OCI-LY1 (cell line): ENCODE measurements at regions not wholly inside any gene's neighbourhood (a gene's known extent, or its start where the extent isn't known, plus 50 kb on each side); places are given as distances from the start of the nearest gene placed in this dataset.

Experiments
- H2AFZ ChIP-seq: fragments of 200-600 bp; sonication (generic), shearing (Covaris generic); 2 replicates; pipeline ENCODE4 v1.6.0; 2014; ENCODE audit warnings: antibody characterized with exemption, mild to moderate bottlenecking, low read length
- H3F3A ChIP-seq: fragments of 200-600 bp; sonication (generic), shearing (Covaris generic); 2 replicates; pipeline ENCODE4 v1.6.0; 2014; ENCODE audit warnings: mild to moderate bottlenecking, antibody characterized with exemption, low read length, moderate library complexity; ENCODE audit not compliant: insufficient read depth
- H3K27ac ChIP-seq: fragments of 200-600 bp; sonication (generic); 2 replicates; pipeline ENCODE4 v1.5.1; 2014; ENCODE audit warnings: low read length, mixed run types, mild to moderate bottlenecking, low read depth; ENCODE audit not compliant: poor library complexity, severe bottlenecking
- H3K27me3 ChIP-seq: fragments of 200-600 bp; sonication (generic); 2 replicates; pipeline ENCODE4 v1.6.0; 2014; ENCODE audit warnings: antibody characterized with exemption, mild to moderate bottlenecking, low read length, moderate library complexity; ENCODE audit not compliant: insufficient read depth
- H3K36me3 ChIP-seq: fragments of 200-600 bp; sonication (generic); 2 replicates; pipeline ENCODE4 v1.6.1; 2014; ENCODE audit warnings: mild to moderate bottlenecking, antibody characterized with exemption, low read length, moderate library complexity, mixed read lengths; ENCODE audit not compliant: insufficient read depth
- H3K4me1 ChIP-seq: fragments of 200-600 bp; sonication (generic); 2 replicates; pipeline ENCODE4 v1.5.1; 2014; ENCODE audit warnings: mild to moderate bottlenecking, low read length, moderate library complexity; ENCODE audit not compliant: insufficient read depth, severe bottlenecking
- H3K4me2 ChIP-seq: fragments of 200-600 bp; sonication (generic), shearing (Covaris generic); 2 replicates; pipeline ENCODE4 v1.6.1; 2014; ENCODE audit warnings: low read length
- H3K4me3 ChIP-seq: fragments of 200-600 bp; sonication (generic); 2 replicates; pipeline ENCODE4 v1.5.1; 2014; ENCODE audit warnings: low read length, low read depth, mild to moderate bottlenecking, mixed read lengths; ENCODE audit not compliant: poor library complexity, severe bottlenecking
- H3K79me2 ChIP-seq: fragments of 200-600 bp; shearing (Covaris generic); 2 replicates; pipeline ENCODE4 v1.6.1; 2016; ENCODE audit warnings: mixed run types, low read length, mixed read lengths; ENCODE audit not compliant: insufficient read depth
- H3K9ac ChIP-seq: fragments of 200-600 bp; sonication (generic), shearing (Covaris generic); 2 replicates; pipeline ENCODE4 v1.6.1; 2014; ENCODE audit warnings: mild to moderate bottlenecking, low read length, mixed read lengths
- H3K9me2 ChIP-seq: fragments of 200-600 bp; sonication (generic), shearing (Covaris generic); 2 replicates; pipeline ENCODE4 v1.6.1; 2014; ENCODE audit warnings: low read depth, mild to moderate bottlenecking, low read length, mixed read lengths
- H3K9me3 ChIP-seq: fragments of 200-600 bp; shearing (Covaris generic); 2 replicates; pipeline ENCODE4 v1.6.1; 2014; ENCODE audit warnings: low read length, mixed read lengths
- H4K20me1 ChIP-seq: fragments of 200-600 bp; sonication (generic), shearing (Covaris generic); 2 replicates; pipeline ENCODE4 v1.6.0; 2016; ENCODE audit warnings: mild to moderate bottlenecking, low read length; ENCODE audit not compliant: insufficient read depth
- EZH2 ChIP-seq: fragments of 200-600 bp; sonication (generic), shearing (Covaris generic); IDR thresholded peaks from 2 replicates; pipeline ENCODE4 v1.8.0; 2017; ENCODE audit warnings: borderline replicate concordance, mixed run types, mild to moderate bottlenecking, antibody characterized with exemption, low read length, moderate library complexity, mixed read lengths
- TF ChIP-seq, protein P1 (sequence below): fragments of 200-600 bp; sonication (generic), shearing (Covaris generic); IDR thresholded peaks from 2 replicates; pipeline ENCODE4 v1.5.1; 2017; ENCODE audit warnings: mild to moderate bottlenecking, antibody characterized with exemption, low read length, moderate library complexity, mixed read lengths

DNA sequence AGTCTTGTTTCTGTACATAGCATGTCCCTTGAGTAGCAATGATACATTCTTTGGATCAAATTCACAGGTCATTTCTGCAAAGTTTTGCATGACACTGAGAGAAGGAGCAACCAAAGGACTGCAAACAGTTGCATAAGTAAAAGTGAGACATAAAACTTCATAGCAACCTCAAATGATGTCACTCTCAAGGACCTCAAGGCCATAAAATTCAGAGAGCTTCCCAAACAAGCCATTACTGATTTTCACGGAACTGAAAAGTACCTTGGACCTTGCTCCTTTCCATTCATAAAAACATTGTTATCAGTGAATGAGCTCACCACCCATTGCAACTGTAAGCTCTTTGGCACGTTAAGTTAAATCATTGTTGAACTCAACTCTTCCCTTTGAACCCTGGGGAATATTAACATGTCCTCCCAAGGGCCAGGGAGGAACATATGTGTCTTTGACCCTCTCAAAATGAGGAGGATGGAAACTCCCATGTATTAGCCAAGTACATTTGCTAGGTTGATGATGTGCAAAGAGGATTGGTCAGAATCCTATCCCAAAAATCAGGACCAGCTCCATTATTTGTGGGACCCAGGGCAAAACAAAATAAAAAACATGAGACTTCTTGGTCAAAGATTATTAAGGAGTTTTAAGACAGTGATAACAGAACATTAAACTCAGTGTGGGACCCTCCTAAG lies 275.0 kb upstream of the DYNLRB2 start:
- no peaks in the 10 kb centered on the region for H3K27me3 ChIP-seq
- H3K9me3 ChIP-seq = no peaks in the 10 kb centered on the region
- no peaks in the 10 kb centered on the region for H3F3A ChIP-seq
- no peaks in the 10 kb centered on the region for H3K36me3 ChIP-seq
- no peaks in the 10 kb centered on the region for H3K4me1 ChIP-seq
- no peak overlapping the region for H3K4me2 ChIP-seq
- H3K4me3 ChIP-seq = no peak overlapping the region
- no peak overlapping the region for H2AFZ ChIP-seq
- no peaks in the 10 kb centered on the region for H3K9me2 ChIP-seq
- no peaks in the 10 kb centered on the region; the same call in 1 of the 2 replicates for H3K79me2 ChIP-seq
- no peak overlapping the region for H3K27ac ChIP-seq
- H4K20me1 ChIP-seq = no peaks in the 10 kb centered on the region
- H3K9ac ChIP-seq = no peak overlapping the region
- no peak for TF ChIP-seq EZH2
- TF ChIP-seq, protein P1, sequence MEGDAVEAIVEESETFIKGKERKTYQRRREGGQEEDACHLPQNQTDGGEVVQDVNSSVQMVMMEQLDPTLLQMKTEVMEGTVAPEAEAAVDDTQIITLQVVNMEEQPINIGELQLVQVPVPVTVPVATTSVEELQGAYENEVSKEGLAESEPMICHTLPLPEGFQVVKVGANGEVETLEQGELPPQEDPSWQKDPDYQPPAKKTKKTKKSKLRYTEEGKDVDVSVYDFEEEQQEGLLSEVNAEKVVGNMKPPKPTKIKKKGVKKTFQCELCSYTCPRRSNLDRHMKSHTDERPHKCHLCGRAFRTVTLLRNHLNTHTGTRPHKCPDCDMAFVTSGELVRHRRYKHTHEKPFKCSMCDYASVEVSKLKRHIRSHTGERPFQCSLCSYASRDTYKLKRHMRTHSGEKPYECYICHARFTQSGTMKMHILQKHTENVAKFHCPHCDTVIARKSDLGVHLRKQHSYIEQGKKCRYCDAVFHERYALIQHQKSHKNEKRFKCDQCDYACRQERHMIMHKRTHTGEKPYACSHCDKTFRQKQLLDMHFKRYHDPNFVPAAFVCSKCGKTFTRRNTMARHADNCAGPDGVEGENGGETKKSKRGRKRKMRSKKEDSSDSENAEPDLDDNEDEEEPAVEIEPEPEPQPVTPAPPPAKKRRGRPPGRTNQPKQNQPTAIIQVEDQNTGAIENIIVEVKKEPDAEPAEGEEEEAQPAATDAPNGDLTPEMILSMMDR = no peak

DNA sequence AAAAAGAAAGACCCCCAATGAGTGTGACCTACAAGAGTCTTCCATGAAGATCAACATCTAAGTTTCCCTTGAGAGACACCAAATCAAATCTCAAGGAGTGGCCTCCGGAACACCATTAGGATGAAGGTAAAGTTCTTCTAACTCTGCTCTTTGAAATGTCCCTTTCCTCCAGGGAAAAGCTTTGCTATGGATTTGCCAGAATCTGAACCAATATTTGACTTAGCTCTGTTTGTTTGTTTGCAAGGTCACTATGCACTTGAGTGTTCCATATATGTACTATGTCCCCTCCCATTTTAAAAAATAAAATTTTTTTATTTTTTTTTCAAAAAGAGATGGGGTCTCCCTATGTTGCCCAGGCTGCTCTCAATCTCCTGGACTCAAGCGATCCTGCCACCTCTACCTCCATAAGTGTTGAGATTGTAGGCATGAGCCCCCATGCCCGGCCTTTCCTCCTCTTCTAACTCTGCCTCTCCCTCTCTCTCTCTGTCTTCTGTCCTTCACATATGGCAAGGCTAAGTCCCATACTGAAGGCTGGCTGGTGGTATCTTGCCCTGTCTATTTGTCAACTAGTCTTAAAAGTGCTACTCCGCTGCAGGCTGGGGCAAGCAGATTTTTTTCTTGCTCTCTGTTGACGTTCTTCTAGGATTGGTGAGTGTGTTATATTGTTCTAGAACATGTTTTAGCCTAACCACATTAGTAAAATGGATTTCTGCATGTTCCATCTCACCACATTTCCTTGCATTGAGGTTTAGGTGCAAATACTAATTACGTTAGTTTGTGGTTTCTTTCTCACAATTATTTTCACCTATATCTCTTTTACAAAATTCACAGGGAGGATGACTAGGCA lies 276.7 kb upstream of the DYNLRB2 start:
- no peak for TF ChIP-seq EZH2
- TF ChIP-seq, protein P1 = no peak

GRCh38 chr16:80263181-80263823 lies 277.5 kb upstream of the DYNLRB2 start:
- Histone ChIP-seq H2AFZ (no peak overlapping the region), H3K27ac (no peak overlapping the region), H3K27me3 (no peaks in the 10 kb centered on the region), H3K4me1 (no peaks in the 10 kb centered on the region), H3K4me3 (no peak overlapping the region), H3K79me2 (no peaks in the 10 kb centered on the region; the same call in 1 of the 2 replicates), H3K9me2 (no peaks in the 10 kb centered on the region), H3K9me3 (no peaks in the 10 kb centered on the region), H3K9ac (no peak overlapping the region), H4K20me1 (no peaks in the 10 kb centered on the region), H3F3A (no peaks in the 10 kb centered on the region), H3K36me3 (no peaks in the 10 kb centered on the region), H3K4me2 (no peak overlapping the region)
- TF ChIP-seq EZH2 = no peak
- TF ChIP-seq, protein P1 = no peak

More for the DNA sequence above, 276.7 kb upstream of the DYNLRB2 start:
- H3K4me2 ChIP-seq = no peak overlapping the region
- H4K20me1 ChIP-seq = no peaks in the 10 kb centered on the region
- no peak overlapping the region for H3K27ac ChIP-seq
- H3K4me3 ChIP-seq = no peak overlapping the region
- no peaks in the 10 kb centered on the region for H3K4me1 ChIP-seq
- no peaks in the 10 kb centered on the region; the same call in 1 of the 2 replicates for H3K79me2 ChIP-seq
- no peak overlapping the region for H3K9ac ChIP-seq
- H2AFZ ChIP-seq = no peak overlapping the region
- no peaks in the 10 kb centered on the region for H3K36me3 ChIP-seq
- no peaks in the 10 kb centered on the region for H3K27me3 ChIP-seq
- H3K9me2 ChIP-seq = no peaks in the 10 kb centered on the region
- H3K9me3 ChIP-seq = no peaks in the 10 kb centered on the region
- H3F3A ChIP-seq = no peaks in the 10 kb centered on the region
